Adrenal gland (tissue), 9 donors: ENCODE measurements at regions not wholly inside any gene's neighbourhood (a gene's known extent, or its start where the extent isn't known, plus 50 kb on each side); places are given as distances from the start of the nearest gene placed in this dataset.

Experiments
- DNase-seq, 7 donors: peaks; one replicate each; pipeline ENCODE4 v3.0.0-alpha.2; 2019 to 2020
- H3K27ac ChIP-seq, 5 donors: fragments of 200-600 bp; sonication (generic) in 4 of 5; 1 replicate in 3 of 5; 2 replicates in 2 of 5; pipeline versions ENCODE4 v1.5.1 to v1.8.0; 2016 to 2020; ENCODE audit warnings: mild to moderate bottlenecking in 1 of 5
- H3K27me3 ChIP-seq: fragments of 200-600 bp; 2 replicates; pipeline ENCODE4 v1.8.0; 2021
- H3K36me3 ChIP-seq, 2 donors: fragments of 200-600 bp; replicated peaks in 1 of 2; 1 replicate in 1 of 2; 2 replicates in 1 of 2; pipeline versions ENCODE4 v1.5.1 to v1.8.0; 2018 to 2022
- H3K4me1 ChIP-seq, 2 donors: fragments of 200-600 bp; replicated peaks in 1 of 2; 1 replicate in 1 of 2; 2 replicates in 1 of 2; pipeline versions ENCODE4 v1.5.1 to v1.8.0; 2018 to 2021
- H3K4me3 ChIP-seq, 4 donors: fragments of 200-600 bp; sonication (generic) in 3 of 4; one replicate each; pipeline ENCODE4 v1.5.1; 2016 to 2018
- H3K9me3 ChIP-seq, 3 donors: fragments of 200-600 bp; sonication (generic) in 1 of 3; replicated peaks in 1 of 3; 1 replicate in 2 of 3; 2 replicates in 1 of 3; pipeline versions ENCODE4 v1.5.1 to v1.8.0; 2016 to 2021
- POLR2A ChIP-seq, 2 donors: fragments of 450-650 bp; IDR thresholded peaks; one replicate each; pipeline ENCODE4 v1.6.1; 2017; ENCODE audit warnings: antibody characterized with exemption in 2 of 2, mild to moderate bottlenecking in 2 of 2, moderate library complexity in 1 of 2
- WGBS, 4 donors: extraction: QIAGEN DNeasy Blood & Tissue Kit in 2 of 4; methylation state at CpG; one replicate each; pipeline versions ENCODE4 v1.1.5 to v1.1.7; 2013 to 2017; 5-methylcytosine and 5-hydroxymethylcytosine counted together
- intact Hi-C, 2 donors: fragments of 100-400 bp; cut with DNase I; formaldehyde crosslinking; loops; one replicate each; pipeline versions ENCODE4 v1.14.1 to v1.15.0; 2022 to 2023
- TF ChIP-seq, protein P1 (sequence below), 6 experiments: fragments of 450-650 bp in 4 of 6; fragments of 200-600 bp in 2 of 6; sonication (generic) in 1 of 6; IDR thresholded peaks; 1 replicate in 5 of 6; 2 replicates in 1 of 6; pipeline versions ENCODE4 v1.5.1 to v1.8.0; 2016 to 2021; ENCODE audit warnings: antibody characterized with exemption in 6 of 6, mild to moderate bottlenecking in 2 of 6, moderate library complexity in 1 of 6
- donor health status: healthy with polysubstance abuse.
- donor health status: Bipolar disorder and iron deficiency.
- donor health status: DM: yes; HTN: yes; CAD: no.
- donor health status: DM: no; HTN: no; CAD: no.
- donor health status: DM: no; HTN: no; CAD: no.

DNA sequence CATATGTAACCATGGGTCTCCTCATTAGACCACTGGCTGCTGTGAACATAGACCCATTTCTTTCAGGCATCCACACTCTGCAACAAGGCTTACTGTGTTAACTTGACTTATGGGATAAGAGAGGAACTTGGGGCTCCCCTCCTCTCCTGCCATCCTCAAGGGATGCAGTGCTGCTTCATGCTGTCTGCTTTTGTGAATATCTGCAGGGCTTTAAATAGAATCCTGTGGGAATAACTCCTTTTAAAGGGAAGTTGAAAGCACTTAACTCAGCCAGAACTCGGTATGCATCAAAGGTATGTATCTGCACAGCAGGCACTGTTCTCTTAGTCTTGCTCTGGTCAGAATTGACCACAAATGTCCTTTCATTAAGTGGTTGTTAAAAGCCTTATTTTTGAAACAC, 222.5 kb upstream of the KIRREL3 start:
- TF ChIP-seq, protein P1, sequence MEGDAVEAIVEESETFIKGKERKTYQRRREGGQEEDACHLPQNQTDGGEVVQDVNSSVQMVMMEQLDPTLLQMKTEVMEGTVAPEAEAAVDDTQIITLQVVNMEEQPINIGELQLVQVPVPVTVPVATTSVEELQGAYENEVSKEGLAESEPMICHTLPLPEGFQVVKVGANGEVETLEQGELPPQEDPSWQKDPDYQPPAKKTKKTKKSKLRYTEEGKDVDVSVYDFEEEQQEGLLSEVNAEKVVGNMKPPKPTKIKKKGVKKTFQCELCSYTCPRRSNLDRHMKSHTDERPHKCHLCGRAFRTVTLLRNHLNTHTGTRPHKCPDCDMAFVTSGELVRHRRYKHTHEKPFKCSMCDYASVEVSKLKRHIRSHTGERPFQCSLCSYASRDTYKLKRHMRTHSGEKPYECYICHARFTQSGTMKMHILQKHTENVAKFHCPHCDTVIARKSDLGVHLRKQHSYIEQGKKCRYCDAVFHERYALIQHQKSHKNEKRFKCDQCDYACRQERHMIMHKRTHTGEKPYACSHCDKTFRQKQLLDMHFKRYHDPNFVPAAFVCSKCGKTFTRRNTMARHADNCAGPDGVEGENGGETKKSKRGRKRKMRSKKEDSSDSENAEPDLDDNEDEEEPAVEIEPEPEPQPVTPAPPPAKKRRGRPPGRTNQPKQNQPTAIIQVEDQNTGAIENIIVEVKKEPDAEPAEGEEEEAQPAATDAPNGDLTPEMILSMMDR (IDR thresholded peaks at IDR 0.05) = no peak
- no peak for TF ChIP-seq POLR2A (IDR thresholded peaks at IDR 0.05)
- H3K9me3 ChIP-seq = no peaks in the 10 kb centered on the region
- DNase-seq = no peak
- H3K36me3 ChIP-seq = no peaks in the 10 kb centered on the region
- H3K4me1 ChIP-seq = no peaks in the 10 kb centered on the region
- intact Hi-C loops = no loop called here
- H3K27me3 ChIP-seq = no peaks in the 10 kb centered on the region
- H3K4me3 ChIP-seq = no peak overlapping the region
- WGBS, 4 donors = 40 to 45% (median 44%) methylated on average over 1 of the region's 1 CpG
- H3K27ac ChIP-seq = no peak overlapping the region

DNA sequence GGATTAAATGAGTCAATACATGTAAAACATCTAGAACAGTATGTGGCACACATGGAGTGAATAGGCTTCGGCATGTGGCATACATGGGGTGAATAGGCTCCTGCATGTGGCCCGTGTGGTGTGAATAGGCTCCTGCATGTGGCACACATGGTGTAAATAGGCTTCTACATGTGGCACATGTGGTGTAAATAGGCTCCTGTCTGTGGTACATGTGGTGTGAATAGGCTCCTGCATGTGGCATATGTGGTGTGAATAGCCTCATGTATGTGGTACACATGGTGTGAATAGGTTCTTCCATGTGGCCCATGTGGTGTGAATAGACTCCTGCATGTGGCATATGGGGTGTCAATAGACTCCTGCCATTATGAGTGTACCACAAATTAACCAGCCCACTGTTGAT, 219.1 kb upstream of the KIRREL3 start:
- Histone ChIP-seq H3K4me3 (no peak overlapping the region), H3K4me1 (no peaks in the 10 kb centered on the region), H3K9me3 (no peaks in the 10 kb centered on the region), H3K27ac (no peak overlapping the region), H3K27me3 (no peaks in the 10 kb centered on the region), H3K36me3 (no peaks in the 10 kb centered on the region)
- TF ChIP-seq POLR2A (IDR thresholded peaks at IDR 0.05) = no peak
- TF ChIP-seq, protein P1 (IDR thresholded peaks at IDR 0.05) = no peak
- 84 to 91% (median 86%) methylated on average over 2 of the region's 2 CpGs for WGBS, 4 donors
- intact Hi-C loops = no loop called here
- no peak for DNase-seq

DNA sequence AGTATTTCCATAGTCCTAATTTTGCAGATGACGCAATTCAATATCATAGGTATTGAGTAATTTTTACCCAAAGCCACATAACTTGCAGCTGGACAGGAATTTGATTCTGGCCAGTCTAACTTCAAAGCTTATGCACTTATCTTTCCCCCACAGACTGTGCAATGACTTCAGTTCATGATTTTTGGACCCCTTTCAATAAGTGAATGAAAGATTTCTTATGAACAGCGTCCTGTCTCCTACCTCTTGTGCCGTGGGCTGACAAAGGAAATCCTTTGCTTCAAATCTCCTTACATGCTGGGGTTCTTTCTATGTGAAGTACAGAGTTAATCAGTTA, 217.7 kb upstream of the KIRREL3 start:
- WGBS, 4 donors = 70 to 84% (median 78%) methylated on average over 3 of the region's 3 CpGs
- no peak for TF ChIP-seq POLR2A (IDR thresholded peaks at IDR 0.05)
- TF ChIP-seq, protein P1 (IDR thresholded peaks at IDR 0.05) = no peak
- Histone ChIP-seq H3K4me1 (no peaks in the 10 kb centered on the region), H3K27ac (no peak overlapping the region), H3K27me3 (no peaks in the 10 kb centered on the region), H3K4me3 (no peak overlapping the region), H3K9me3 (no peaks in the 10 kb centered on the region), H3K36me3 (no peaks in the 10 kb centered on the region)
- intact Hi-C loops = no loop called here
- no peak for DNase-seq

DNA sequence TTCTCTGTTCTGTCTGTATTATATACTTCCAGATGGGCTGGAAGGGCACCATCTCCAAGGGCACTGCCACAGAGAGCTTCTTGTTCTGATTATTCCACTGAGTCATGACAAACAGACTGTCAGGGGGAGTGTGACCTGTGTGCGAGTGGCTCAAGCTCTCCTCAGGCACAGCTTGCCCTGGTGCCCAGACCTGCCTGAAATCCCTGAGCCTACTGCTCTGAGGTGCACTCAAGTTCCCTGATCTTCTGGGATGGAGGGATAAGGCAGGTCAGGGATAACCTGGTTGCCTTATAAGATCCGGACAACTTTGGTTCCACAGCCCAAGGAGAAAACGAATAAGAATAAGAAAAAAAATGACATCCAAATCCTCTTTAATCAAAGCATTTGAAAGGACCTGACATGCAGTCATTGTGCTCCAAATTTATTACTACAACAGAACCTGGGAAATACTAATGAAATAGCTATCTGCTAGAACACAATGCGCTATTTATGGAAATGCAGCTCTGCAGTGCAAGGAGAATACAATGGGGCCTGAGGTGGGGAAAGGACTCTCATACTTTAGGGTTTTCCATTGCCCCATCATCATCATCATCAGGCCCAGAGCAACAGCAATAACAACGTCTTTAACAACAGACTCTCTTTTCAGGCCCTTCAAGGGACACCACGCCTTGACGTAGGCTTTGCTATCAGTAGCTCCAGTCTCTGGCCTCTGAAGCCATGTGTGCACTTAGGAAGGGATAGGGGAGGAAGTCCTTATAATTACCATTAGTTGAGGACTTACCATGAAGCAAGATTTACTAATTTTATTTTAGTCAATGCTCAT, 217.1 kb upstream of the KIRREL3 start:
- WGBS, 4 donors = 74 to 79% (median 76%) methylated on average over 7 of the region's 7 CpGs
- Histone ChIP-seq H3K9me3 (no peaks in the 10 kb centered on the region), H3K4me3 (no peak overlapping the region), H3K27me3 (no peaks in the 10 kb centered on the region), H3K4me1 (no peaks in the 10 kb centered on the region), H3K36me3 (no peaks in the 10 kb centered on the region), H3K27ac (no peak overlapping the region)
- intact Hi-C loops = no loop called here
- TF ChIP-seq, protein P1 (IDR thresholded peaks at IDR 0.05) = no peak
- no peak for TF ChIP-seq POLR2A (IDR thresholded peaks at IDR 0.05)
- DNase-seq = no peak
